OCI-LY7 (cell line): ENCODE measurements at regions not wholly inside any gene's neighbourhood (a gene's known extent, or its start where the extent isn't known, plus 50 kb on each side); places are given as distances from the start of the nearest gene placed in this dataset.

Experiments
- CTCF ChIP-seq: fragments of 200-600 bp; sonication (generic); conservative IDR thresholded peaks from 2 replicates; pipeline ENCODE4 v1.5.1; 2014; ENCODE audit warnings: mild to moderate bottlenecking, antibody characterized with exemption, low read length, moderate library complexity, mixed read lengths
- EZH2phosphoT487 ChIP-seq: fragments of 200-600 bp; sonication (generic); IDR thresholded peaks from 2 replicates; pipeline ENCODE4 v1.6.1; 2018; ENCODE audit warnings: low read depth, borderline replicate concordance, mild to moderate bottlenecking, mixed run types, antibody characterized with exemption, low read length, moderate library complexity, mixed read lengths

- no peak for TF ChIP-seq CTCF
- no peak for TF ChIP-seq EZH2phosphoT487
Observed at GRCh38 chr4:135186002-135186401, 984.4 kb upstream of the PABPC4L start.
